Gastroesophageal sphincter (tissue), 3 donors: ENCODE measurements at regions not wholly inside any gene's neighbourhood (a gene's known extent, or its start where the extent isn't known, plus 50 kb on each side); places are given as distances from the start of the nearest gene placed in this dataset.
"Not testable (repeated sequence)": the region's sequence is repeated elsewhere in the genome, so short reads cannot be mapped to it uniquely, and the experiment has no call there.

Experiments
- EP300 ChIP-seq: sonication (generic); formaldehyde crosslinking; IDR thresholded peaks from one replicate; pipeline ENCODE4 v1.6.1; 2017; ENCODE audit warnings: antibody characterized with exemption, mild to moderate bottlenecking
- POLR2A ChIP-seq, 2 donors: fragments of 450-650 bp; IDR thresholded peaks; one replicate each; pipeline ENCODE4 v1.6.1; 2017; ENCODE audit warnings: antibody characterized with exemption in 2 of 2, mild to moderate bottlenecking in 2 of 2, moderate library complexity in 1 of 2
- POLR2AphosphoS5 ChIP-seq: sonication (generic); formaldehyde crosslinking; IDR thresholded peaks from one replicate; pipeline ENCODE4 v1.6.1; 2017; ENCODE audit warnings: antibody characterized with exemption
- TF ChIP-seq, protein P1 (sequence below), 4 experiments: fragments of 200-600 bp in 2 of 4; fragments of 450-650 bp in 2 of 4; sonication (generic) in 1 of 4; IDR thresholded peaks; one replicate each; pipeline ENCODE4 v1.5.1; 2017 to 2019; ENCODE audit warnings: antibody characterized with exemption in 4 of 4, mild to moderate bottlenecking in 2 of 4, moderate library complexity in 2 of 4

- TF ChIP-seq, protein P1, sequence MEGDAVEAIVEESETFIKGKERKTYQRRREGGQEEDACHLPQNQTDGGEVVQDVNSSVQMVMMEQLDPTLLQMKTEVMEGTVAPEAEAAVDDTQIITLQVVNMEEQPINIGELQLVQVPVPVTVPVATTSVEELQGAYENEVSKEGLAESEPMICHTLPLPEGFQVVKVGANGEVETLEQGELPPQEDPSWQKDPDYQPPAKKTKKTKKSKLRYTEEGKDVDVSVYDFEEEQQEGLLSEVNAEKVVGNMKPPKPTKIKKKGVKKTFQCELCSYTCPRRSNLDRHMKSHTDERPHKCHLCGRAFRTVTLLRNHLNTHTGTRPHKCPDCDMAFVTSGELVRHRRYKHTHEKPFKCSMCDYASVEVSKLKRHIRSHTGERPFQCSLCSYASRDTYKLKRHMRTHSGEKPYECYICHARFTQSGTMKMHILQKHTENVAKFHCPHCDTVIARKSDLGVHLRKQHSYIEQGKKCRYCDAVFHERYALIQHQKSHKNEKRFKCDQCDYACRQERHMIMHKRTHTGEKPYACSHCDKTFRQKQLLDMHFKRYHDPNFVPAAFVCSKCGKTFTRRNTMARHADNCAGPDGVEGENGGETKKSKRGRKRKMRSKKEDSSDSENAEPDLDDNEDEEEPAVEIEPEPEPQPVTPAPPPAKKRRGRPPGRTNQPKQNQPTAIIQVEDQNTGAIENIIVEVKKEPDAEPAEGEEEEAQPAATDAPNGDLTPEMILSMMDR (IDR thresholded peaks at IDR 0.05): not testable (repeated sequence)
- not testable (repeated sequence) for TF ChIP-seq POLR2AphosphoS5; POLR2A (IDR thresholded peaks at IDR 0.05); EP300
These were observed 71.8 kb upstream of the UCN3 start for GRCh38 chr10:5292970-5293369.
